ENCODE measurements at regions not wholly inside any gene's neighbourhood (a gene's known extent, or its start where the extent isn't known, plus 50 kb on each side); places are given as distances from the start of the nearest gene placed in this dataset.

DNA sequence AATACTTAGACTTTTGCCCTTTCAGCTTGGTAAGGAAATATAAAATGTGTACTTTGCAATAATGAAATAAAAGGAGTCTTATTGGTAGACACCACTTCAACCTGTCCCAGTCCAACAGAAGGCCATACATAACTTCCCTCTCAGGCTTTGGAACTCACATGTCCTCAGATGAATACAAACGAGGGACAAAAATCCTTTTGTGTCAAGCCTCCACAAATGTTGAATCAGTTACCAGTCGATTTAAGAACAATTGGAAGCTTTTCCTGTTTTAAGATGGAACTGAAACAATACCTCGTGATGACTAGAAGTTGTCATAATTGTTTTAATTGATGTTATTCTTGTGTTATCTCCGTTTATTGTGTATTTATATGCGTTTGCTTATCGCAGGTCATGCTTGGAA is 385.1 kb upstream of the POU3F3 start:
- no peak for DNase-seq

DNA sequence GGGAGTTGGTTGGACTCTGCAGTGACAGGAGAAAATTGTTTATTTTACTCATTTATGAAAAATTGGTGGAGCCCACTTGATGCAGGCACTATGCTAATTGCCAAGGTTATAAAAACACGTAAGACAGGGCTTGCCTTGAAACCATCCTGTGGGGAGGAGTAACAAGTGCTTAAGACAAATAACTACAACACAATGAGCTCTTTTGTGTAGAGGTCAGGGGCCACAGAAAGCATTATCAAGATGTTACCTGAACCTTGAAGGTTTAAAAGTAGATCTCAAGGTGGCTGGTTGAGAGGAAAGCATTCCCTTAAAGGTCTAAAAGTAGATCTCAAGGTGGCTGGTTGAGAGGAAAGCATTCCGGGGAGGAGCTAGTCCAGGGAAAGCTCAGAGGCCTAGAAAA is 381.8 kb upstream of the POU3F3 start:
- DNase-seq: no peak

DNA sequence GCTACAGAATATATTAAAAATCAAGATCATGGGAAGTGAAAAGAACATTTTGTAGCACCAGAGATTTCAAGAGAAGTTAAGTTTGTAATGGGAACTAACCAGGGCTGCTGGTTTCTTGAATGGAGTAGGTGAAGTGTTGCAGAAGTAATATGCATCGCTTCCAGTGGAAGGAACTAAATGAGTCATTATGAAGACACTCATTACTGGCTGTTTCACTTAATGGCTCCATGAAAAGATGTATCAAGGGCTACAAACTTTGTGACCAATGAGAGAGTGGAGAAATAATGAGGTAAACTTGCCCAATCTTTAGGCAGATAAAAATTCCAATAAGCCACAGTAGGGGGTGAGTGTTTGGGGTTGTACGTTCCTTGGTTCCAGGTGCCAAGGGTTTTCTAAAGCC is 380.4 kb upstream of the POU3F3 start:
- no peak for DNase-seq

DNA sequence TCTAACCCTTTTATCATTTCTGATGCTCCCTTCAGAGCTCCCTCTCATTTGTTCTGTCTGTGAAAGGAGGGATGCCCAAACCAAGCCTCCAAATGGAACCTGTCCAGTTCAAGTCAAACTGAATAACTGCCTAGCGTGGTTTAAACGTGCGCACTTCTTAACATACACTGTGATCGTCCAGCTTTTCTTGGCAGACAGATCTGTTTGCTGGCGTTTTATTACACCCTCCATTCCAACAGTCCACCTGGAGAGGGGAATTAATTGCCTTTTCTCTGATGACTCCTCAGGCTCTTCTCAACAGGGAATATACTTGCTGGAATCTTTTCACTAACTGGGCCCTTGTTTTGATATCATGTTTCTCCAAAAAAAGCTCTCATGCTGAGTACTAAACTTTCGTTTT is 379.2 kb upstream of the POU3F3 start:
- no peak for DNase-seq

DNA sequence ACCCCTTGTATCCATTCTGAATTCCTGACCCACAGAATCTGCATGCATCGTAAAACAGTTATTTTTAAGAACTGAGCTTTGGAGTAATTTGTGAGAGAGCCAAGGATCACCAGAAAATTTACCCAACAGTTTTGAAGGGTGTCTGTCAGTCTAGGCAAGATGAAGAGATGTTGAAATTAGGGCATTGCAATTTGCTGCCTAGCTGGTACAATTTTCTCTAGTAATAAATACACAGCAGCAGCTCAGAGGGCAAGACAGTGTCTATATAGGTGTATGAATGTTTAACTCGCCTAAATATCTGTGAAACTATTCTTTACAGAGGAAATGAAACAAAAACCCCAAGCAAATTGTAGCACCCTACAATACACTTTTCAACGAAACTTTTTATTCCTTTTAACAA is 377.8 kb upstream of the POU3F3 start:
- DNase-seq: no peak

DNA sequence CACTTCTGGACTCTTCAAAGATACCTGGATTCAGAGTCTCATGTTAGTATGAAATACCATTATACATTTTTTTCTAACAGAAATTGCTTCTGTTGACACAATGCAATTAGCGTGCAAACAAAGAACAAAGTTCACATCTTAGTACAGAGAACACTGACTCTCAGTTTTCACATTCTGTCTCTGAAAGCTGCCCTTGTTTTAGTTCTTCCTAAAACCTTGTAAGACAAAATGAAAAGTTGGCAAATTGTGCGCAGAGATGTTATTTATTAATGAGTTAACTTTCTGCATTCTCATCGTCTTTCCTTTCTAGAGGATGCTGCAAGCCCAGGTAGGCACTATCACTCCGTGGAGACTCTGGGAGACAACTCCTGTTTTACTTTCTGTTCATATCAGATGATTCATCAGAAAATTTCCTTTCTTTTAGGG is 377.3 kb upstream of the POU3F3 start:
- no peak for DNase-seq

DNA sequence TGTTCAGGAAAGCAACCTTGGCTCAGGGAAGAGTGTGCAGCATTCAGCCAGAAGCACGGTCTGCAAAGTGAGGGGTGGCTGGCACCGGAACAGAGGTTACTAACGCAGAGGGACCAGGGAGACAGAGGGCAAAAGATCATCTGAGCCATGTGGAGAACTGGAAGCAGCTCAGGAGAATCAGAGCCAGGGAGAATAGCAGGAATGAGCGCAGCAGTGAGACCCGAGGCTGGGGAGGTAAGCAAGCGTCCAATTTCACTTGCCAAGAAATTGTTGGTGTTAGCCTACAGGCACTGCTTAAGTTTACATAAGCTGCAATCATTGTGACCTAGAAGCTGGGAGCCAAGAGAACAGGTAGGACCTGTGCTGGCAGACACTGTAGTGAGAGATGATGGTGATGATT is 372.6 kb upstream of the POU3F3 start:
- DNase-seq: no peak

DNA sequence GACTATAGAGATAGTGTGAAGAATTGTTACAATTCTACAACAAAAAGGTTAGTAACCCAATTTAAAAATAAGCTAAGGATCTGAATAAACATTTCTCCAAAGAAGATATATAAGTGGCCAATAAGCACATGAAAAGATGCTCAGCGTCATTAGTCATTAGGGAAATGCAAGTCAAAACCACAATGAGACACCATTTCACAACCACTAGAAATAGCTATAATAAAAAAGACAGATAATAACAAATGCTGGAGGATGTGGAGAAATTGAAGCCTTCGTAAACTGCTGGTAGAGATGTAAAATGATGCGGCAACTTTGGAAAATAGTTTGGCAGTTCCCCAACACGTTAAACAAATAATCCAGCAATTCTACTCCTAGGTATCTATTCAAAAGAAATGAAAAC is 366.5 kb upstream of the POU3F3 start:
- DNase-seq: no peak

DNA sequence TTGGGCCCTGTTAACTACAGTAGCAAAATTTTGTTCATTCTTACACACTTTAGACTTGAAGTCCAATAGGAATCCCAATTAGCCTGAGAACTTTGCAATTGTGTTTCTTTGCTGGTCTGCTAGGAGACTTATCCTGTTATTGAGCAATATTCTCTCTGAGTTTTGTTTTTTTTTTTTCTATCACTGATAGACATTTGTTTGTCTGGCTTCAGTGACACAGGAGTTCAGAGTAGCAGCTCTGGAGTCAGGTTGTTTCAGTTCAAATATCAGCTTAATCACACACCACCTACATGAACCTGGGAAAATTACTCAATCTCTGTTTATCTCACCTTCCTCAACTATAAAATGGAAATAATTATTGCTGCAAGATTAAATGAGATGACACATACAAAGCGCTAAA is 360.2 kb upstream of the POU3F3 start:
- no peak for DNase-seq

DNA sequence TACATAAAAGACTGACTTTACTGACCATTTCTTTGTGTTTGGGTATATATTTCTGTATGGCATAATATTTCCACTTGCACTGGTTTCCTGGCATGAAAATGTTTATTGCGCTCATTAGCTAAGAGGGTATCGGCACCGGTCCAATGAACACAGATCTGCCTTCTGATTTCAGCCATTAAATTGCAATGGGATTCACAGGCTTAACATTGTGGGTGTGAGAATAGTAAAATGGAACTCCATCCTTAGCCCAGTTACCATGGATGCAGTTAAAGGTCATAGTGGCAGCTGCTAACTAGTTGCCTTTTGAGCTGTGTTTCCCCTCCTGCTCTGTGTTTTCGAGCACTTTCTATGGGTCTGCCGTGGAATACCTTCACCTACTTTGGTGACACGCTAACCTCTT is 352.6 kb upstream of the POU3F3 start:
- no peak for DNase-seq

DNA sequence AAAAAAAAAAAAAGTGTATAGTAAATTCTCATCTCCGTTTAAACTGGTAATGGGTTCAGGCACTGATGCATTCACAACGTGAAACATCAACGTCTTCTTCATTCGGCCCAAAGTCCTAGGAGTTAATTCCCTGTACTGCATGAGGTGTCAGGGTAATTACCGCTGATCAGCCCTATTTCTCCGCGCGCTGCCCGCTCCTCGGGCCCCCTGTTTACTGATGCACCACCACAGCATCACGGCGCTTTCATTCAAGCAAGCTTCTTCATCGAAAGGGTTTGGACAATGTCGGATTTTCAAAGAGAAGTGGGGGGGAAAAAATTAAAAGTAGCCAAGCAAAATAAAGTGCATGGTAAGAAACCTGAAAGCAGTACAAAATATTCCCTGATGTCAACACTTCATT is 352.0 kb upstream of the POU3F3 start:
- DNase-seq: no peak

DNA sequence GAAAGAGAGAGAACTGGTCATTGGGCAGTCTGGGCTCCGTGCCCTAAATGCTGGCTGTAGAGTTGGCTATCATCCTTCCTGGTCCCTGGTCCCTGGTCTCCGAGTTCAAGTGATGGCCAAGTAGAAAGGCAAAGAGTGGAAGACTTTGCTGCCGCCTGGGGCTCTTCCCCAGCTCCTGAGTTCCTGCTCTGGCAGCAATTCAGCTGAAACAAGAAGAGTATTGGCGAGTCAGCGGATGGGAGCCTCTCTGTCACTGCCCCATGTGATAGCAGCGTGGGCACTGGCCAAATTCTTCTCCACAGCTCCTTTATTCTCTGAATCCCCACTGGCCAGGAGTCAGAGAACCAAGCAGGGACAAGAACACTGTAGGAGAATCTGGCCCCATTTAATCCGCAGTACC is 351.0 kb upstream of the POU3F3 start:
- no peak for DNase-seq

DNA sequence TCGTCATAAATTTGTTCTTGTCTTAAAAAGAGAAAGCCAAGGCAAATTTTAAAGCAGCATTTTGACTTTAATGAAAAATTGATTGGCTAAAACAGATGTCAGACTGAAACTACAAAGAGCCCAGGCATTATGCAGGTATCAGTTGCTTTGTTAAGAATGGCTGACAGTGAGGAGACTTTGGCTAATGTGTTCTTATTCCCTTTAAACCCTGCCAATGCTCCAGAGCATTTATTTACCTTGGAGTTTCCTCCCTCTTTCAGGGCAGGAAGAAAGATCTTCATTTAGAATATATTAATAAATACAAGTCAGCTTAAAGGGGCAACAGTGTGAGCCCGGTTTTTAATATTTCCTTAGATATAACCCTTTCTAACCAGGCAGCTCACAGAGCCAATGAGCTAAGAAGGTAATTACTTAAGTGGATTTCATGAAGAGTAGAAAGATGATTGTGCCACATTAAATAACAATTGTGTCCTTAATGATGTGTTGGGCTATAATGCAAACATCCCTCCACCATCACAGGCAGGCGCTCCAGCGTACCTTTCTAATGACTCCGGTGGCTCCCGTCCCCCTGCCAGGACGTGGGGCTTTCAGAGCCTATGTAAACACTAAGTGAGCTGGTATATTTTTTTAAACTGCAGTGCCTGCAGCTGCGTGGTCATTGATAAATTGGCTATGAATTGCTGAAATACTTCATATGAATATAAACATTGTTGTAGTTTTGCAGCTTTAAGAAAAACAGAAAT is 349.4 kb upstream of the POU3F3 start:
- no peak for DNase-seq

DNA sequence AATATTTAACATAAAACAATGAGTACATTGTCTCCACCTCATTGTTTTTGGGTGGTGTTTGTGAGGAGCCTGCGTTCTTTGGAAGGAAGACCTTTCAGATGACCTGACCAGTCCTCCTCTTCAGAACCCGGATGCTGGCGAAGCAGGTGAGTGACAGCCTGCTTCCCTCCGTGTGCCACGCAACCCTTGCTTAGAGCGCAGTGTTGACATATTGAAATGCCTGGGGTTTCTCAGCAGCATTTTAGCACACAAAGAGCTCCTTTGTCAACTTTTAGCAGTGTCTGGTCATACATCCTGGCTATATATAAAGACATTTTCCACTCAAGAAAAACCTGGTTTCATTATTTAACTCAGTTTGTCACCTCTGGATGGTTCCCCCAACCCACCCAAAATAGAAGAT is 335.7 kb upstream of the POU3F3 start:
- DNase-seq: no peak

DNA sequence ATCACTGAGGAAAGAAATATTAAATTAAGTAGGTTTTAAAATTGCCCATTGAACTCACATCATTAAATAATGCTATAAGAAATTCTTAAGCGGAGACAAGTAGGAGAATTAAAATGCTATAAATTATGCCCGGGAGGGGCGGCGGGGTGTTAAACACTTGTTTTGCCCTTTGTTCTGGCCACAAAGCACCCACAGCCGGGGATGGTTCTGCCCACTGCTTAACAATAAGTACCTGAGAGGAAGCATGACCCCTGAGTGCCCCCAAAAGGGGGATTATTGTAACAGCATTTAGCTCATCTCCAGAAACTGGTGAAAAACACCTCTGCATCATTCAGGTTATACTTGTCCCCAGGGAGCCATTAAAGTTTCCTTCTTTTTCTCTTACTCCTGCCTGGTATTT is 332.7 kb upstream of the POU3F3 start:
- no peak for DNase-seq

DNA sequence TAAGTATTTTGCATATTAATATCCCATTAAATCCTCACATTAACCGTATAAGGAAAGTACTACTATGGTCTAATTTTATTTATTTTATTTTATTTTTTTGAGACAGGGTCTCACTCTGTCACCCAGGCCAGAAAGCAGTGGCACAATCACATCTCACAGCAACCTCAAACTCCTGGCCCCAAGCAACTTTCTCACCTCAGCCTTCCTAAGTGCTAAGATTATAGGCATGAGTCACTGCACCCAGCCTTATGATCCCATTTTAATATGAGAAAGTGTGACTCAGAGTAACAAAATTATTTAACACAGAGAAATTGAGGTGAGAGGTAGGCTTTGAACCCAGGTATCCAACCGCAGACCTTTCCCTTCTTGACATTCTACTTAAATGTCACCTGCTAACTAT is 330.0 kb upstream of the POU3F3 start:
- DNase-seq: no peak

DNA sequence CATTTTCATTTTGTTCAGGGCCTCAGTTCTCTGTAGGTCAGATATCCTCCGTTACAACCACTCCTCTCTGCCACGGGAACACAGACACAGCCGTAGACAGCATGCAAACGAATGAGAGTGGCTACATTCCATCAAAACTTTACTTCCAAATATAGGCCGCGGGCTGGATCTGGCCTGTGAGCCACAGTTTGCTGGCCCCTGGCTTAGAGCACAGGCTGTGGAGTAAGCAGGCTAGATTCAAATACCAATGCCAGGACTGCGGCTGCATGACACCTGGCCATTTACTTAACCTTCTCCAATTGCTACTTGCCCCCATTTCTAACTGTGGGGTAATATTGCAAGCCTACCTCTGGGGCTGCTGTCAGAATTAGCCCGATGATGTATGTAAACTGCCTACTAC is 325.8 kb upstream of the POU3F3 start:
- DNase-seq: no peak

DNA sequence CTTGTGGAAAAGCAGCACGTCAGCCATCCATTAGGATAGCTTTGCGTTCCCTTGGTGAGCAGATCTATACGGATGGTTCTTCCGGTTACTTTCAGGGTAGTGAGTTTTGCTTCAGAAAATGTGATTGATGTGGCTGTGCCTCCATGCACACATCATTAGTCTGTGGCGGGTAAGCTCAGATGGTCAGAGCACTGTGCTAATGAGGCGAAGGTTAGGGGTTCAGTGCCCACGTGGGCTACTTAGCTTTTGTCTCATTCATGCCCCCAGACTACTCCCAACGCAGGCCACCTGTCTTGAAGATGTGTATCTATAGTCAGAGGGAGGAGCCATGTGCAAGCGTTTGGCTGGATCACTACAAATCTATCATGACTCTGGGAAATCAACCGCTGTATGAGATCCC is 322.8 kb upstream of the POU3F3 start:
- no peak for DNase-seq

DNA sequence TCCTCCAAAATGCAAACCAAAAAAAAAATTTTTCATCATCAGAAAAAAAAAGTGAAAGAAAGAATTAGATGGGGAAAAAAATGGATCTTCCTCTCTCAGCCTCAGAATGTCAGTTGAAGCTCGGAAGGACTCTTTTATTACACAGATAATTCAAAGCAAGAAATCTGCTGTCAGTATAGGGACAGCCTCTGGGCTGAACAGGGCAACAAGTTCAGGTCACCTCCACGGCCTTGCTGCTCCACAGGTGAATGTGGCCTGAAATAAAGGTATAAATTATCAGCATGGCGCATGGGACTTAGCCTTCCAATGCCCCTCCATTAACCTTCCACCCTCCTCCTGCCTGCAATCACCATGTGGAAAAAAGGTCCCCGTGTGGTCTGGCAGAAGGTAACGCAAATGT is 316.8 kb upstream of the POU3F3 start:
- no peak for DNase-seq

DNA sequence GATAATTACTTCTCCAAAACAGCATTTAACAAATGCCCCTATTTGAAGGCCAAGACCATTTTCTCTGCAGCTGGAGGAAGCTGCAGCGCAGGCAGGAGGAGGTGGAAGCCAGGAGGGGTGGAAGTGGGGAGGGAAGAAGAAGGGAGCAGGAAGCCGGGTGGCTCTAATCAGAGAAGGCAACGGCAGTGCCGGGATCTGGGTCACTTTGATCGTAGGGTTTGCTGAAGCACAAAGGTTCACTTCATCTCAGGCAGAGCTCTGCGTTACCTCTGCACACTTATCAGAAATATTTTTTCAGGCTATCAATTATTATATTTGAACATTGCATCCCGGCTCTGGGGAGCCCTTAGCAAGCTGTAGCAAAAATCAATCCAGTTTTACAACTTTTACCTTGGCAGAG is 315.8 kb upstream of the POU3F3 start:
- DNase-seq: no peak

DNA sequence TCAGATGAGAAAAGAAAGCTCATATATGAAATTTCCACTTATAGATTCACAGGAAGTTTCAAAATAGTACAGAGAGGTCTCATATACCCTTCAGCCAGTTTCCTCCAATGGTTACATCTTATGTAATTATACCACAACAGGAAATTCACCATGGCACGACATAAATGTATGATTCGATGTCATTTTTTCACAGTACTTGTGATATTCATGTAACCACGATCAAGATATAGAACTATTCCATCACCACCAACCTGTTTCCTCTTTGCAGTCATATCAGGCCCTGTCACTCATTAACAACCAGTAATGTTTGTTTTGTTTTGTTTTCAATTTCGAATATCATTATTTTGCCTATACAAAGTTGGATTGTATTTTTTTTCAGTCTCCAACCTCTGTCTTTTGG is 314.3 kb upstream of the POU3F3 start:
- no peak for DNase-seq

DNA sequence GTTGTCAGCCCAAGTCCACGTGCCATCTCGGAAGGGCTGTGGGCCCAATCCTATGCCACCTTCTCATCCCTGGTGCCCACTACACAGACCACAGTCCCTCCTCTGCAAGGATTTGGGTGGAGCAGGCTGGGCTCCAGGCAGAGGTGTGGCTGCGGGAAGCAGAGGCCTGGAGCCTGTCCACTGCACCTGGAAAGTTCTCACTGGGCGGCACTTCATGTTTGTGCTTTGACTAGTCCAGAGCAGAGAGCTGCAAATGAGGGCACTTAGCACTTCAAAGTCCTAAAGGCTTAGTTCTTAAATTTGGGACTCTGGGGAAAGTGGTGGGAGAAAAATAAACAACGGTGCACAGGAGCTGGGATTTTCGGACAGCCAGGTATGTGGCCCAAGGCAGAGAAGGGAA is 308.9 kb upstream of the POU3F3 start:
- no peak for DNase-seq

DNA sequence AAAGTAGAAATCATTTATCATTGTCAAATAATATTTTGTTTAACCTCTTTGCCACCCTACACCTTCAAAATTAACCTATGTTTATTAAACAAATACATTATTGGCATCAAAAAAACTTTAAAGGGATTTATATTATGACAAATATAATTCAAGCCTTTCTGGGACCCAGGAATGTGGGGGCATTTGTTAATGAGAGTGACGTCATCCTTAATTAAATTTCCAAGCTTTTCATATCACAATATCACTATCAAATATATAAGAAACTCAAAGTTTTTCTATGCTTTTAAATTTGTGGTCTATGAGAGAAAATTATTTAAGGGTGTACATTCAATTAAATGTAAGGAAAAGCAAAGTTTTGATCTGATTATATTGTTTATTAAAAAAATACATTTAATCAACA is 307.4 kb upstream of the POU3F3 start:
- no peak for DNase-seq

DNA sequence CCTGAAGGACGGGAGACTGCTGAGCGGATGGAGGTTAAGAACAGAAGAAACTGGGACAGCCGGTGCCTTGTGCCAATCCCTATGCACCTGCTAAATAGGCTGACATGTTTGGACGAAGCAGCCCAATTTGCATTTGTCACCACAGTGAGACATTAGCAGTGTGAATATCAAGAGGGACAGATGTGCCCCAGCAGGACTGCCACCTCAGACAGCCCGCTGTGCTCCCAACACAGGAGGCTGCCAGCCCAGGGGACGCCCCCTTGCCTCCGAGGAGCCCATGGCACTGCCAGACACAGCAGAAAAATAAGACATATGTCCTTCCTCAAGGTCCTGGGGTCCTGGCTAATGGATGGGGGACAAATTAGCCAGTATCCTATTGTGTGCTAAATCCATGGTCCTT is 306.7 kb upstream of the POU3F3 start:
- no peak for DNase-seq

DNA sequence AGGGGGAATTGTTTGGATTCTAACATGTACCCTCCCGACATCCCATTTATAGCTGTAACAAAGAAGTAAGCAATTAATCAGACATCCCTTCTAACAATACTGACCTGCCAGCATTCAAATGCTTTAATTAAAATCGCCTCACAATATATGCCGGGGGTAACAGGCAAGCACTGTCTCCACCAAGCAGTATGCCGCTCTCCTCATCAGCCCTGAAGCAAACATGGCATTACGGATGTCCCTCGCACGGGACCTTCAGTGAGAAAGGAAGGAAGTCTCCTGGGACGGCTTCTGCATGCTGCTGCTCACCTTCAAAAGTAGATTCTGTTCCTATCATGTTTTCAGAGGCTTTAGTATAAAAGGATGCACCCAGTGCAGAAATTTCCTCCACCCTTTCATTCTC is 292.7 kb upstream of the POU3F3 start:
- DNase-seq: no peak

DNA sequence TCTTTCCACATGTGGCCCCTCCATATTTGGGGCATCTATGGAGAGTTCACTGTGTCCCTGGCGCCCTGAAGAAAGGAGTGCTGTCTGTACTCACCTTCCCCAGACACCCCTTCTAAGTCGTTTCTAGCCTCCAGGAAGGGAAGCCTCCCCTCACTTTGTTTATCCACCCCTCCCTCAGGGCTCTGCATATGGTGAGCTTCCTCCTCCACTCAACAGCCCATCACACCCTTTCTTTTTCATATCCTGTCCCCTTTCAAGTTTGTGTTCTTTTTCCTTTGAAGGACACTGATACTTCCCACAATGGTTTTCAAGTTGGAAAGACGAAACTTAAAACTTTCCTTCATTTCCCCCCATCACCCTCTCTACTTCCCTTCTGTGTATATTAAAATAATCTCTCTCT is 291.4 kb upstream of the POU3F3 start:
- no peak for DNase-seq
